Mesendoderm (in vitro differentiated cells): ENCODE measurements at regions not wholly inside any gene's neighbourhood (a gene's known extent, or its start where the extent isn't known, plus 50 kb on each side); places are given as distances from the start of the nearest gene placed in this dataset.
"Not testable (repeated sequence)": the region's sequence is repeated elsewhere in the genome, so short reads cannot be mapped to it uniquely, and the experiment has no call there.

ENCODE experiments used
- DNase-seq: peaks from one replicate; pipeline ENCODE4 v3.0.0; 2013
- H2AK5ac ChIP-seq: 2 replicates; pipeline ENCODE4 v1.6.1; 2013; ENCODE audit warnings: low read length, inconsistent platforms
- H2BK120ac ChIP-seq: 2 replicates; pipeline ENCODE4 v1.6.1; 2013; ENCODE audit warnings: low read depth, mild to moderate bottlenecking, low read length, moderate library complexity, mixed read lengths
- H2BK15ac ChIP-seq: replicated peaks from 2 replicates; pipeline ENCODE4 v1.6.1; 2013; ENCODE audit warnings: low read depth, mild to moderate bottlenecking, moderate library complexity
- H2BK5ac ChIP-seq: 2 replicates; pipeline ENCODE4 v1.6.1; 2013; ENCODE audit warnings: low read length, inconsistent platforms
- H3K18ac ChIP-seq: 2 replicates; pipeline ENCODE4 v1.6.1; 2013; ENCODE audit warnings: mild to moderate bottlenecking, low read length, mixed read lengths
- H3K23ac ChIP-seq: one replicate; pipeline ENCODE4 v1.6.1; 2013; ENCODE audit warnings: low read length
- H3K27ac ChIP-seq: 2 replicates; pipeline ENCODE4 v1.5.1; 2013; ENCODE audit warnings: low read depth, mild to moderate bottlenecking, inconsistent platforms, low read length, moderate library complexity
- H3K27me3 ChIP-seq: 2 replicates; pipeline ENCODE4 v1.6.1; 2013; ENCODE audit warnings: low read length, control low read depth, mild to moderate bottlenecking, inconsistent platforms; ENCODE audit not compliant: insufficient read depth, poor library complexity
- H3K36me3 ChIP-seq: 2 replicates; pipeline ENCODE4 v1.6.1; 2013; ENCODE audit warnings: low read length, inconsistent platforms; ENCODE audit not compliant: control insufficient read depth, insufficient read depth
- H3K4ac ChIP-seq: one replicate; pipeline ENCODE4 v1.6.1; 2013; ENCODE audit warnings: low read depth, mild to moderate bottlenecking, low read length, moderate library complexity
- H3K4me1 ChIP-seq: 2 replicates; pipeline ENCODE4 v1.6.1; 2013; ENCODE audit warnings: low read depth, low read length, inconsistent platforms; ENCODE audit not compliant: control insufficient read depth
- H3K4me2 ChIP-seq: 2 replicates; pipeline ENCODE4 v1.6.1; 2013; ENCODE audit warnings: low read length
- H3K4me3 ChIP-seq: 2 replicates; pipeline ENCODE4 v1.5.1; 2013; ENCODE audit warnings: mild to moderate bottlenecking, low read length
- H3K56ac ChIP-seq: one replicate; pipeline ENCODE4 v1.6.1; 2013; ENCODE audit warnings: low read length
- H3K79me1 ChIP-seq: 2 replicates; pipeline ENCODE4 v1.6.1; 2013; ENCODE audit warnings: low read length, inconsistent platforms
- H3K79me2 ChIP-seq: 2 replicates; pipeline ENCODE4 v1.6.1; 2013; ENCODE audit warnings: mild to moderate bottlenecking, low read length; ENCODE audit not compliant: control insufficient read depth, insufficient read depth
- H3K9ac ChIP-seq: 2 replicates; pipeline ENCODE4 v1.6.1; 2013; ENCODE audit warnings: low read length, inconsistent platforms
- H4K5ac ChIP-seq: one replicate; pipeline ENCODE4 v1.6.1; 2013; ENCODE audit warnings: low read length
- H4K8ac ChIP-seq: one replicate; pipeline ENCODE4 v1.6.1; 2013; ENCODE audit warnings: low read depth, mild to moderate bottlenecking, control low read depth, low read length, moderate library complexity
- WGBS: extraction: QIAGEN DNeasy Blood & Tissue Kit; methylation state at CpG from one replicate; pipeline ENCODE4 v1.1.7; 2013; ENCODE audit warnings: low lambda C conversion rate, missing lambda C conversion rate; ENCODE audit not compliant: insufficient coverage; ENCODE audit errors: extremely low coverage; 5-methylcytosine and 5-hydroxymethylcytosine counted together

DNA sequence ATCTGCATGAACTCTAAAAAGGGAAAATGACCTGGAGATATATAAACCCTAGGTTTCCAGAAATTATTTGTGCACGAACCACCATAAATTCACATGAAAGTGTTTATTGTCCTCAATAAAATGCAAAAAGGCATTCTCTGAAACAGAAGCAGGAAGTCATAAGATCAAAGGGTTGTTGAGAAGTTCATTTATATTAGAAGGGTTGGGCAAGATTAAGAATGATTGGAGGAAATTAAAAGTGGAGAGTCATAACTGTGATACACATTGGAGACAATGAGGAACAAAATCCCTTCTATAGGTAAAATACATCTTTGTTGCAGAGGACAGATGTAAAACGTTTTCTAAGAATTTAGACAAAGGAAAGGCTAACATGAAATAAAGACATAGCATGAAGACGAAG is 476.8 kb downstream of the CBLN4 start:
- WGBS, result no CpG with 5 or more reads among the region's 3 CpGs
- Histone ChIP-seq H3K23ac (no peak overlapping the region), H3K56ac (no peak overlapping the region), H2AK5ac (no peak overlapping the region), H3K4me2 (no peak overlapping the region), H3K27me3 (no peaks in the 10 kb centered on the region), H4K8ac (no peak overlapping the region), H3K36me3 (no peaks in the 10 kb centered on the region), H3K79me2 (no peaks in the 10 kb centered on the region), H3K4ac (no peak overlapping the region), H3K18ac (no peak overlapping the region), H2BK15ac (no peak overlapping the region), H4K5ac (no peak overlapping the region), H2BK5ac (no peak overlapping the region), H3K4me3 (no peak overlapping the region), H3K79me1 (no peaks in the 10 kb centered on the region), H3K27ac (no peak overlapping the region), H2BK120ac (no peak overlapping the region), H3K9ac (no peak overlapping the region), H3K4me1 (no peaks in the 10 kb centered on the region)
- DNase-seq, result no peak

DNA sequence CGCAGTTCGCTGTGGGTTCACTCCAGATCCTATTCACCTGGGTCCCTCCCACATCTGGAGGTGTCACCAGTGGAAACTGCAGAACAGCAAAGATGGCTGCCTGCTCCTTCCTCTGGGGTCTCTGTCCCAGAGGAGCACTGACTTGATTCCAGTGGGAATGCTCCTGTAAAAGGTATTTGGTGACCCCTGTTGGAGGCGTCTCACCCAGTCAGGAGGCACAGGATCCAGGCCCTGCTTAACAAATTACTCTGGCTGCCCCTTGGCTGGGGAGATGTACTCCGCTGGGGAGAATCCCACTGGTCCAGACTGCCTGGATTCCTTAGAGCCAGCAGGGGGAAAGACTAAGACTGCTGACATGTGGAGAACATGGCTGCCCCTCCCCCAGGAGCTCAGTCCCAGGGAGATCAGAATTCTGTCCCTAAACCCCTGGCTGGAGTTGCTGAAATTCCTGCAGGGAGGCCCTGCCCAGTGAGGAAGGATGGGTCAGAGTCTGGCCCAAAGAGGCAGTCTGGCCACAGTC is 483.0 kb downstream of the CBLN4 start:
- Histone ChIP-seq H3K4me1 (no peaks in the 10 kb centered on the region), H4K8ac (no peak overlapping the region), H3K79me2 (no peaks in the 10 kb centered on the region), H3K79me1 (no peaks in the 10 kb centered on the region), H4K5ac (no peak overlapping the region), H3K4me2 (no peak overlapping the region), H2BK15ac (no peak overlapping the region), H3K27me3 (no peaks in the 10 kb centered on the region), H2BK5ac (no peak overlapping the region), H2AK5ac (no peak overlapping the region), H3K23ac (no peak overlapping the region), H3K36me3 (no peaks in the 10 kb centered on the region), H2BK120ac (no peak overlapping the region), H3K56ac (no peak overlapping the region), H3K27ac (no peak overlapping the region), H3K18ac (no peak overlapping the region), H3K4ac (no peak overlapping the region), H3K9ac (no peak overlapping the region), H3K4me3 (no peak overlapping the region)
- WGBS, result no CpG with 5 or more reads among the region's 4 CpGs
- DNase-seq, result peak; percentile 75

DNA sequence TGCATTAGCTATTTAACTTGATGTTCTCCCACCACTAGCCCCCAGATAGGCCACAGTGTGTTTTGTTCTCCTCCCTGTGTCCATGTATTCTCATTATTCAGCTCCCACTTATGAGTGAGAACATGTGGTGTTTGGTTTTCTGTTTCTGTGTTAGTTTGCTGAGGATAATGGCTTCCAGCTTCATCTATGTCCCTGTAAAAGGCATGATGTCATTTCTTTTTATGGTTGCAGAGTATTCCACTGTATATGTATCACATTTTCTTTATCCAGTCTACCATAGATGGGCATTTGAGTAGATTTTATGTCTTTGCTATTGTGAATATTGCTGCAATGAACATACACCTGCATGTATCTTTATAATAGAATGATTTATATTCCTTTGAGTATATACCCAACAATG is 487.7 kb downstream of the CBLN4 start:
- H3K27ac ChIP-seq, H3K9ac ChIP-seq, H3K36me3 ChIP-seq, H3K18ac ChIP-seq, H3K23ac ChIP-seq, H3K79me1 ChIP-seq, H3K56ac ChIP-seq, H3K4ac ChIP-seq, H4K8ac ChIP-seq, DNase-seq, H3K79me2 ChIP-seq, H3K4me3 ChIP-seq, H2BK120ac ChIP-seq, H3K4me2 ChIP-seq, H2BK5ac ChIP-seq, H3K4me1 ChIP-seq, H3K27me3 ChIP-seq, H2AK5ac ChIP-seq, H2BK15ac ChIP-seq, H4K5ac ChIP-seq: not testable (repeated sequence)

DNA sequence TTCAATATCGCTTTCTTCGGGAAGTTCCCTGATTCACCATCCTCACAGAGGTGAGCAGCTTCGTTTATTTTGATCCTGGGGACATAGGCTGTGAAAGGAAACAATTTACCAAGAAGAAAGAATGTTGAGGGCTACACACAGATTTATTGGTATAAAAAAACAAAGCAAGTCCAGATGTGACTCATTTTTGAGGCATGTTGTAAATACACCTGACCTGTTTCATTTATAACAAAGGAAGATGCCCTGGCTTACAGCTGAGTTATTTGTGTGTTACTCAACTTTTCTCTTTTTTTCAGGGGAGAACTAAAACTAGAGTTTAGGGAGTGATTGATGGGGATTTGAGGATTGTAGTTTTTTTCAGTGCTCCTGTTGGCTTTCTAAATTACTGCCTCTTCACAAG is 489.5 kb downstream of the CBLN4 start:
- DNase-seq, result peak; percentile 11
- Histone ChIP-seq H2BK5ac (no peak overlapping the region), H3K56ac (no peak overlapping the region), H3K36me3 (no peaks in the 10 kb centered on the region), H2BK120ac (no peak overlapping the region), H3K23ac (no peak overlapping the region), H3K79me2 (no peaks in the 10 kb centered on the region), H4K8ac (no peak overlapping the region), H2AK5ac (no peak overlapping the region), H3K4me1 (peaks cover 2% of the 10 kb centered on the region), H3K27me3 (no peaks in the 10 kb centered on the region), H2BK15ac (no peak overlapping the region), H3K18ac (no peak overlapping the region), H3K4me2 (no peak overlapping the region), H4K5ac (no peak overlapping the region), H3K79me1 (no peaks in the 10 kb centered on the region), H3K27ac (no peak overlapping the region), H3K4ac (no peak overlapping the region), H3K4me3 (no peak overlapping the region), H3K9ac (no peak overlapping the region)
- no CpG with 5 or more reads among the region's 3 CpGs for WGBS

DNA sequence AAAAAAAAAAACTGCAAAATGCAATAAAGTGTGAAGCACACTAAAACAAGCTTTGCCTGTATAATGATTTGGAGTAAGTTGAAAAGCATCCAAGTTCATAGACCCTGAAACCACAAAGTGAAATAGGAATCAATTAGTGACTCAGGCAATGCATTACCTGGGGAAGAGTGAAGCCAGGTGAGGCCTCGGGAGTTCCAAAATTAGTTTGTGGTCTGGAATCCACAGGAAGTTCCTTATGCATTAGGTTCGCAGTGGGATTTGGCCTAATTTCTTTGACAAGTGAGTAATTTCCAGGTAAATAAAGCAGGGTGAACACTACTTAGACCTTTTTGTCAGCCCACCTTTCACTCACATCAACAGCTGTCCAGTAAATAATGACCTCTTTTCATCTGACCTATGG is 490.8 kb downstream of the CBLN4 start:
- Histone ChIP-seq H3K9ac (no peak overlapping the region), H2BK5ac (no peak overlapping the region), H4K8ac (no peak overlapping the region), H3K4me1 (peaks cover 2% of the 10 kb centered on the region), H2AK5ac (no peak overlapping the region), H2BK120ac (no peak overlapping the region), H3K79me2 (no peaks in the 10 kb centered on the region), H3K4ac (no peak overlapping the region), H3K23ac (no peak overlapping the region), H4K5ac (no peak overlapping the region), H3K4me2 (no peak overlapping the region), H3K56ac (peak overlapping the region; percentile 15), H3K27me3 (no peaks in the 10 kb centered on the region), H3K79me1 (no peaks in the 10 kb centered on the region), H3K18ac (no peak overlapping the region), H3K36me3 (no peaks in the 10 kb centered on the region), H3K27ac (no peak overlapping the region), H2BK15ac (no peak overlapping the region), H3K4me3 (no peak overlapping the region)
- peak; percentile 11 for DNase-seq
- no CpG with 5 or more reads among the region's 2 CpGs for WGBS

DNA sequence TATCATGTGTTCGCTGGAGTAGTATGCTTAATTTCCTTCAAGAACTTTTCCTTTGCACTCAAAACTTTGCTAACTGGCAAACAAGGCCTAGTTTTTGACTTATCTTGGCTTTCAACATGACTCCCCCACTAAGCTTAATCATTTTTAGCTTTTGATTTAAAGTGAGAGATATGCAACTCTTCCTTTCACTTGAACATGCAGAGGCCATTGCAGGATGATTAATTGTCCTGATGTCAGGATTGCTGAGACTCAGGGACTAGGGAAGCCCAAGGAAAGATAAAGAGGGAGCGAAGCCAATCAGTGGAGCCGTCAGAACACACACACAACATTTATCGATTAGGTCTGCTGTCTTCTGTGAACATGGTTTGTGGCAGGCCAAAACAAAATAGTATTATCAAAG is 491.4 kb downstream of the CBLN4 start:
- Histone ChIP-seq H3K79me1 (no peaks in the 10 kb centered on the region), H3K23ac (no peak overlapping the region)
- WGBS, result no CpG with 5 or more reads among the region's 4 CpGs

More for the DNA sequence above, 491.4 kb downstream of the CBLN4 start:
- H2AK5ac ChIP-seq, result no peak overlapping the region
- H3K36me3 ChIP-seq, result no peaks in the 10 kb centered on the region
- H3K27me3 ChIP-seq, result no peaks in the 10 kb centered on the region
- H3K4ac ChIP-seq, result no peak overlapping the region
- no peak overlapping the region for H3K4me2 ChIP-seq
- H3K79me2 ChIP-seq, result no peaks in the 10 kb centered on the region
- peaks cover 2% of the 10 kb centered on the region for H3K4me1 ChIP-seq
- H4K5ac ChIP-seq, result no peak overlapping the region
- no peak overlapping the region for H3K56ac ChIP-seq
- H2BK120ac ChIP-seq, result no peak overlapping the region
- no peak overlapping the region for H3K4me3 ChIP-seq
- no peak for DNase-seq
- no peak overlapping the region for H4K8ac ChIP-seq
- H2BK5ac ChIP-seq, result no peak overlapping the region
- no peak overlapping the region for H3K27ac ChIP-seq
- no peak overlapping the region for H2BK15ac ChIP-seq
- H3K18ac ChIP-seq, result no peak overlapping the region
- no peak overlapping the region for H3K9ac ChIP-seq
